Transverse colon (tissue), 4 donors: ENCODE measurements at regions not wholly inside any gene's neighbourhood (a gene's known extent, or its start where the extent isn't known, plus 50 kb on each side); places are given as distances from the start of the nearest gene placed in this dataset.

Experiments
- EP300 ChIP-seq: sonication (generic); formaldehyde crosslinking; IDR thresholded peaks from one replicate; pipeline ENCODE4 v1.6.1; 2017; ENCODE audit warnings: antibody characterized with exemption, low read depth
- POLR2A ChIP-seq: fragments of 450-650 bp; IDR thresholded peaks from one replicate; pipeline ENCODE4 v1.6.1; 2016; ENCODE audit warnings: antibody characterized with exemption, mild to moderate bottlenecking, moderate library complexity
- POLR2AphosphoS5 ChIP-seq, 3 donors: sonication (generic); formaldehyde crosslinking; IDR thresholded peaks; one replicate each; pipeline ENCODE4 v1.6.1; 2016; ENCODE audit warnings: antibody characterized with exemption in 3 of 3
- TF ChIP-seq, protein P1 (sequence below), 5 experiments: fragments of 200-600 bp in 3 of 5; fragments of 450-650 bp in 2 of 5; sonication (generic) in 3 of 5; IDR thresholded peaks; 1 replicate in 2 of 5; 2 replicates in 3 of 5; pipeline ENCODE4 v1.5.1; 2016 to 2017; ENCODE audit warnings: antibody characterized with exemption in 5 of 5, inconsistent platforms in 3 of 5, mild to moderate bottlenecking in 2 of 5, moderate library complexity in 1 of 5

DNA sequence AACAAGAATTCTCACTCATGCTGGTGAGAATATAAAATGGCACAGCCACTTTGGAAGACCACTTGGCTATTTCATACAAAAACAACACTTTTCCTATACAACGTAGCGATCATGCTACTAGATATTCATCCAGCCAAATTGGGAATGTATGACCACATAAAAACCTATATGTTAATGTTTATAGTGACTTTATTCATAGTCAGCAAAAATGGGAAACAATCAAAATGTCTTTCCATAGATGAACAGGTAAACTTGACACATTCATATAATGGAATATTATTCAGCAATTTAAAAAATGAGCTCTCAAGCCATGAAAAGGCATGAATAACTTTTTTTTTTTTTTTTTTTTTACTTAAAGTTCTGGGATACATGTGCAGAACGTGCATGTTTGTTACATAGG is 445.2 kb downstream of the ZBBX start:
- TF ChIP-seq, protein P1, sequence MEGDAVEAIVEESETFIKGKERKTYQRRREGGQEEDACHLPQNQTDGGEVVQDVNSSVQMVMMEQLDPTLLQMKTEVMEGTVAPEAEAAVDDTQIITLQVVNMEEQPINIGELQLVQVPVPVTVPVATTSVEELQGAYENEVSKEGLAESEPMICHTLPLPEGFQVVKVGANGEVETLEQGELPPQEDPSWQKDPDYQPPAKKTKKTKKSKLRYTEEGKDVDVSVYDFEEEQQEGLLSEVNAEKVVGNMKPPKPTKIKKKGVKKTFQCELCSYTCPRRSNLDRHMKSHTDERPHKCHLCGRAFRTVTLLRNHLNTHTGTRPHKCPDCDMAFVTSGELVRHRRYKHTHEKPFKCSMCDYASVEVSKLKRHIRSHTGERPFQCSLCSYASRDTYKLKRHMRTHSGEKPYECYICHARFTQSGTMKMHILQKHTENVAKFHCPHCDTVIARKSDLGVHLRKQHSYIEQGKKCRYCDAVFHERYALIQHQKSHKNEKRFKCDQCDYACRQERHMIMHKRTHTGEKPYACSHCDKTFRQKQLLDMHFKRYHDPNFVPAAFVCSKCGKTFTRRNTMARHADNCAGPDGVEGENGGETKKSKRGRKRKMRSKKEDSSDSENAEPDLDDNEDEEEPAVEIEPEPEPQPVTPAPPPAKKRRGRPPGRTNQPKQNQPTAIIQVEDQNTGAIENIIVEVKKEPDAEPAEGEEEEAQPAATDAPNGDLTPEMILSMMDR (IDR thresholded peaks at IDR 0.05): no peak
- TF ChIP-seq POLR2A (no peak), POLR2AphosphoS5 (IDR thresholded peaks at IDR 0.05) (no peak), EP300 (no peak)
